Activated CD4-positive, alpha-beta T cell treated with anti-CD3 and anti-CD28 coated beads for 24 hours (primary cell): ENCODE measurements at regions not wholly inside any gene's neighbourhood (a gene's known extent, or its start where the extent isn't known, plus 50 kb on each side); places are given as distances from the start of the nearest gene placed in this dataset.
A peak's percentile ranks its signal among the peaks of the same experiment; 100 is the strongest.
"Not testable (repeated sequence)": the region's sequence is repeated elsewhere in the genome, so short reads cannot be mapped to it uniquely, and the experiment has no call there.

Source experiments
- DNase-seq, 2 donors: peaks; one replicate each; pipeline ENCODE4 v3.0.0-alpha.2; 2020; ENCODE audit warnings: low read depth in 2 of 2

GRCh38 chr21:17738176-17738953 lies 80.8 kb downstream of the C21orf91 start:
- DNase-seq: no peak

- no peak for DNase-seq
Measured at GRCh38 chr21:17736072-17736471, 83.1 kb downstream of the C21orf91 start.

- no peak for DNase-seq
Measured at GRCh38 chr21:17733209-17733608, 85.9 kb downstream of the C21orf91 start.

DNA sequence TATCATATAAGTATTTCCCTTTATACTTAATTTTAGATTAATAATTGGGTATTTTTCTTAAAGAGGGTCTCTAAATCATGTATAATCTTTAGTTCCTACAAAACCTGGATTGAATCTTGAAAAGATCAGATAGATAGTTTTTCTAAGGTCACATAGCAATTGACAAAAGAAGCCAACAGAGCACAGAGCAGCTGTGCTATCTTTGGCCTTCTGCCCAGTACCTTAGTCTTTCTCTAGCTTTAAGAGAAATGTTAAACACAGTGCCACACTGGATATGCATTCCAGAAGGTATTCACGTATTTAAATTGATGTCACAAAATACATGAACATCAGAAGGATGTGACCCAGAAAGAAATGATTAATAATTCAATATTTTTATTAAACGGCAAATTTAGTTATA lies 86.8 kb downstream of the C21orf91 start:
- no peak for DNase-seq

DNA sequence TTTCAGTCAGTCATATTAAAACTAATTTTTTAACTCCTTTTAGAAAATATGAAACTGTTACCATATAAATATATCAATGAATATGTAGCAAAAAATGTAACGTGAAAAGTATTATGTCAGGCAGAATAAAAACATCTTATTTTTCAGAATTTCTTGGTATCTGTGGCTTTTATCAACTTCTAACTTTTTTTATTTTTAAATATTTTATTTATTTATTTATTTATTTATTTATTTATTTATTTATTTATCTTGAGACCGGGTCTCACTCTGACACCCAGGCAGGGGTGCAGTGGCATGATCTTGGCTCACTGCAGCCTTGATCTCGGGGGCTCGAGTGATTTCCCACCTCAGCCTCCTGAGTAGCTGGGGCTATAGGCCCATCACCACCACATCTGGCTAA lies 87.6 kb downstream of the C21orf91 start:
- no peak for DNase-seq

DNA sequence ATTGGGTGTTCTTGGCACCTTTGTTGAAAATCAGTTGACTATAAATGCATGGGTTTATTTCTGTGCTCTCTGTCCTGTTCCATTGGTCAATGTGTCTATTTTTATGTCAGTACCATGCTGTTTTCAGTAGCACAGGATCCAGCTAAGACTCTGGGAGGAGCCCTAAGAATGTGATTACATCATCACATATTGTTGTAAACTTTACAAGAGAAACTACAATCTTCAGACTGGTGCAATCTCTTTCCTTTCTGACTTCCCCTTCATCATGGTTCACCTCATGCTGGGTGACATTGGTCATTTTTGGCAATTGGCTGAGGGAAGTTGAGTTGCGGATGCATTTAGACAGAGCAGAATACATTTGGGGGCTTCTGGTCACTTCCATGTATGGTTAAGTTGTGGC lies 88.4 kb downstream of the C21orf91 start:
- DNase-seq: no peak

DNA sequence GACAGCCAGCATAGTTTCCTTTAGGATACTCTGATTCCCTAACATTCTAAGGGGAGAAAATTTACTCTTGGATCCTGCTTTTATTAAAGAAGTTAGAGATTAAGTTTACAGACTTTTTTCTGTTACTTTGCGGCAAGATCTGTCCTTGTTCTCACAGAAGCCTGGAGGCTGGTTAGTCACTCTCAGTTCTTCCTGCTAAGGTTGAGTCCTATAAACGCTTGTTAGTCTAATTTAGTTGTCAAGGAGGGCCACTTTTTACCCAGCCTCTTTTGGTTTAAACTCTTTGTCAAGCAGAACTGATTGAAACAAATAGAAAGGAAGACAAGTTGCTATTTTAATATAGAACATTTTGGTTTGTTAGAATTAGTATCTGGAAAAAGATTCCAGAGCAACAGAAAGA lies 89.7 kb downstream of the C21orf91 start:
- DNase-seq: no peak

- no peak for DNase-seq
Measured at GRCh38 chr21:17727361-17727760, 91.8 kb downstream of the C21orf91 start.

DNA sequence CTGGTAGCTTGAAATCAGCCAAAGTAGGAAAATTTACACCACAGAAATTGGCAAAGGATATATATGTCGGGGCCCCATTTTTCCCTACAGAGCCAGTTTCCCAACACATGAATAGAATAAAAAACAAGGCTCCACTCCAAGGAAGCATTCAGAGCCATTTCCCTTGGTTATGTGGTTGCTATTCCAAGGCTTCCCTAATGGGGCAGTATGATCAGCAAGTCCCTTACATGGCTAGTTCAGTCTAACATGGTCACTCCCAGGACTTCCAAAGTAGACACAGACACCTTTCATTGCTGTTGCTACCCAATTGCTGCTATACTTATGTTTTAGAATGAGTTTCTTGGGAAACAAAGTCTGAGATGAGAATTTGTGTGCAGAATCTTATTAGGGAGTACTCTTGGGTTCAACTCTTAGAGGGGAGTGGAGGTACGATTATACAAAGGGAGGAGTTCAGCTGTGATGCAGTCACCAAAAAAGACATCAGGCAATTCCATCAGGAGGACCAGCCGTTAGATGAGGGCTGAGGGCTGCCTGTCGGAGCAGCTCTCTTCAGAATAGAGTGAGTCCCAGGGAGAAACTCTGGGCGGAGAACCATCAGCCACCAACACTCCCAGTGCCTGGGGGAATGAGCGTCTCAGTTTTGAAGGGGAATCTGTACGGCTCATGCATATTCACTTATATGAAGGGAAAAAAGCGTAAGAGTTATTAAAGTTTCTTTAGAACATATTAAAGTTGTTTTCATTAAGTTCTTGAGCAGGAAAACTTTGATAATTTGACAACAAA lies 92.9 kb downstream of the C21orf91 start:
- no peak for DNase-seq

GRCh38 chr21:17725339-17725738 lies 93.8 kb downstream of the C21orf91 start:
- no peak for DNase-seq

DNA sequence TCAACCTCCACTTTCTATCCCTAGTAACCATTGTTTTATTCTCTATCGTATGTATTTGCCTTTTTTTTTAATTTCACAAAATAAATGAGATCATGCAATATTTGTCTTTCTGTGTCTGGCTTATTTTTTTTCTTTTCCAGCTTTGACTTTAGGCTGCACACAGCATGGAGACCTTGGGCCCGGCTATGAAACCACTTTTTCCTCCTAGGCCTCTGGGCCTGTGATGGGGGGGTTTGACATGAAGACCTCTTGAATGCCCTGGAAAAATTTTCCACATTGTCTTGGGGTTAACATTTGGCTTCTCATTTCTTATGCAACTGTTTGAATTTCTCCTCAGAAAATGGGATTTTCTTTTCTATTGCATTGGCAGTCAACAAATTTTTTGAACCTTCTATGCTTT lies 100.2 kb upstream of the BTG3 start:
- DNase-seq: no peak

DNA sequence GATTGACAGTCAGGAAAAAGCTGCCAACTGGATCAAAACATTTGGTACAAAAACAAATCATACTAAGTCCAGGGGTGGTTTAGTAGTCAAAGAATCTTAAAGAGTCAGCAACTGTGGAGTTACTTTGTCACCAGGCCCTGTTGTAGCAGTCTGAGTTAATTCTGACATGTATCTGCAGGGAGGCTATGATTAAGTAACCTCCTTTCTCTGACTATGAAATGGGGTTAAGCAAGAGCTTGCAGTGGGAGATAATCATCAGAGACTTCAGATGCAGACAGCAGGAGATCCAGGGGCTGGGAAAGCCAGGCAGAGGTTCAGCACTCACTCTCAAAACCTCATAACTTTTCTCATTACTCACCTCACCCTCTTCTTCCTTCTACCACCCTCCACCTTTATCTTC lies 99.2 kb upstream of the BTG3 start:
- DNase-seq: no peak

DNA sequence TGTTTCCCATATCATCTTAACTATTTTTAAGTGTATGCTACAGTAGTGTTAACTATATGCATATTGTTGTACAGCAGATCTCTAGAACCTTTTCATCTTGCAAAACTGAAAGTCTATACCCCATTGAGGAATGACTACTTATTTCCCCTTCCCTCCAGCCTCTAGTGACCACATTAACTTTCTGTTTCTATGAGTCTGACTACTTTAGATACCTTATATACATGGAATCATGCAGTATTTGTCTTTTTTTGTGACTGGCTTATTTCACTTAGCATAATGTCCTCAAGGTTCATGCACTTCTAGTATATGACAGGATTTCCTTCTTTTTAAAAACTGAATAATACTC lies 96.5 kb upstream of the BTG3 start:
- no peak for DNase-seq

- DNase-seq: no peak
Measured at GRCh38 chr21:17708522-17709265, 96.0 kb upstream of the BTG3 start.

GRCh38 chr21:17699524-17700189 lies 87.0 kb upstream of the BTG3 start:
- no peak for DNase-seq

DNA sequence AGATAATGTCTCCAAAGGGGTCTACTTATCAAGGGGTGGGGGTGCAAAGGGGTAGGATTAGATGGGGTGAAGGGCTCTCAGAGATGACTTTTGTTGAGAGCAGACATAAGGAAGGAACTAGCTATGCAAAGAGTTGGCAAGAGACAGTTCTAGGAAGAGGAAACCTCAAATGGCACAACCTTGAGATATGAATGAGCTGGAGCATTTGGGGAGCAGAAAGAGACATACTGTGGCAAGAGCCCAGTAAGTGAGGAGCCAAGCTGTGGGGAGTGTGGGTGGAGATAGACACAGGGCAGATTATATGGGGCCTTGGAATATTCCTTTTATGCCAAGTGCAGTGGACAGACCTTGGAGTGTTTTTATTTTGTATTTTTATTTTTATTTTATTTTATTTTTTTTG lies 84.8 kb upstream of the BTG3 start:
- no peak for DNase-seq

- DNase-seq: not testable (repeated sequence)
Measured at GRCh38 chr21:17694416-17694815, 81.7 kb upstream of the BTG3 start.

- DNase-seq: no peak
Measured at GRCh38 chr21:17693801-17694200, 81.1 kb upstream of the BTG3 start.

- no peak for DNase-seq
Measured at GRCh38 chr21:17690078-17690494, 77.4 kb upstream of the BTG3 start.

DNA sequence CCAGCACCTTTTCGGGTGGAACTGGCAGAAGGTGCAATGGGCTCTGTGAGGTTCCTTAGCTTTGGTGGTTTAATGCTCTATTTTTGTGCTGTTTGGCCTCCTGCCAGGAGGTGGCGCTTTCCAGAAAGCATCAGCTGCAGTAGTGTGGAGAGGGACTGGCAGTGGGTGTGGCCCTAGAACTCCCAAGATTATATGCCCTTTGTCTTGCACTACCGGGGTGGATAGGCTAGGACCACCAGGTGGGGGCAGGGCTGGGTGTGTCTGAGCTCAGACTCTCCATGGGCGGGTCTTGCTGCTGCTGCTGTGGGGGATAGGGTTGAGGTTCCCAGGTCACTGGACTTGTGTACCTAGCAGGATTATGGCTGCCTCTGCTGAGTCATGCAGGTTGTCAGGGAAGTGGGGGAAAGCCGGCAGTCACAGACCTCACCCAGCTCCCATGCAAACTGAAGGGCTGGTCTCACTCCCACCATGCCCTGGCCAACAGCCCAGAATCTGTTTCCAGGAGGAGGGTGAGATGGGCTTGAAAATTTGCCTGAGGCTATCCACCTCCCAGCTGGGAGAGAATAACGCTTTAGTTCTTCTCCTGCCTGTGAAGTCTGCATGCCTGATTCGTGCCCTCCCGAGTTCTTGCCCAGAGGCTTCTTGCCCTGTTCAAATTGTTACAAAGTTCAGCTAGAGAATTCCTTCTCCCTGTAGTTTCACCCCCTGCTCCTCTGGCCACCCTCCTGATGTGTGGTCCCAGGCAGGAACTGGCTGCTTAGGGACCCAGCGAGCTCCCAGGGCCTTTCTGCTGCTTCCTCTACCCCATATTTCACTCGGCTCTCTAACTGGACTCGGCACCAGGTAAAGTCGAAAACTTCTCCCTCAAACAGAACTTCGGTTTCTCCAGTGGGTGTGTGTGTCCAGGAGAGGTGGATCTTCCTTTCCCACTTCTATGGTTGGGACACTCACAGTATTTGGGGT lies 76.5 kb upstream of the BTG3 start:
- DNase-seq: peak; percentile 13 to 42

GRCh38 chr21:17682924-17683323 lies 70.2 kb upstream of the BTG3 start:
- no peak for DNase-seq
